Astrocyte (in vitro differentiated cells and primary cell): ENCODE measurements at regions not wholly inside any gene's neighbourhood (a gene's known extent, or its start where the extent isn't known, plus 50 kb on each side); places are given as distances from the start of the nearest gene placed in this dataset.

ENCODE experiments used
- DNase-seq: peaks from one replicate; pipeline ENCODE4 v3.0.0-alpha.2; 2010; ENCODE audit warnings: low read depth
- FAIRE-seq: peaks from 2 replicates; lab custom pipeline; 2011; peaks lifted over from hg19 to GRCh38; lab: Jason Lieb, UNC
- H2AFZ ChIP-seq: 2 replicates; pipeline ENCODE4 v1.6.0; 2012; ENCODE audit warnings: low read depth, low read length, inconsistent platforms
- H3K27ac ChIP-seq: 2 replicates; pipeline ENCODE4 v1.5.1; 2011; ENCODE audit warnings: low read depth, low read length, inconsistent platforms
- H3K27me3 ChIP-seq: 2 replicates; pipeline ENCODE4 v1.6.0; 2011; ENCODE audit warnings: low read length, inconsistent platforms; ENCODE audit not compliant: insufficient read depth
- H3K36me3 ChIP-seq: 2 replicates; pipeline ENCODE4 v1.5.1; 2011; ENCODE audit warnings: low read length, inconsistent platforms; ENCODE audit not compliant: insufficient read depth
- H3K4me1 ChIP-seq: 2 replicates; pipeline ENCODE4 v1.5.1; 2011; ENCODE audit warnings: low read length, inconsistent platforms; ENCODE audit not compliant: insufficient read depth
- H3K4me2 ChIP-seq: 2 replicates; pipeline ENCODE4 v1.6.0; 2012; ENCODE audit warnings: low read length, inconsistent platforms
- H3K4me3 ChIP-seq: 2 replicates; pipeline ENCODE4 v1.5.1; 2011; ENCODE audit warnings: low read depth, mild to moderate bottlenecking, low read length, inconsistent platforms; ENCODE audit not compliant: insufficient read depth
- H3K79me2 ChIP-seq: 2 replicates; pipeline ENCODE4 v1.6.0; 2012; ENCODE audit warnings: mild to moderate bottlenecking, low read length, inconsistent platforms; ENCODE audit not compliant: insufficient read depth
- H3K9ac ChIP-seq: 2 replicates; pipeline ENCODE4 v1.6.0; 2012; ENCODE audit warnings: mild to moderate bottlenecking, low read length, inconsistent platforms
- H3K9me3 ChIP-seq: 2 replicates; pipeline ENCODE4 v1.5.1; 2012; ENCODE audit warnings: low read depth, mild to moderate bottlenecking, low read length, inconsistent platforms; ENCODE audit not compliant: insufficient read depth
- H4K20me1 ChIP-seq: 2 replicates; pipeline ENCODE4 v1.6.0; 2012; ENCODE audit warnings: low read length, inconsistent platforms; ENCODE audit not compliant: insufficient read depth
- H3K27ac Mint-ChIP-seq: one replicate; pipeline ENCODE4 v1.8.0; 2021; ENCODE audit warnings: mild to moderate bottlenecking, mixed read lengths; ENCODE audit not compliant: unreplicated experiment
- H3K27me3 Mint-ChIP-seq: one replicate; pipeline ENCODE4 v1.8.0; 2021; ENCODE audit warnings: low read depth, mixed read lengths; ENCODE audit not compliant: unreplicated experiment
- H3K36me3 Mint-ChIP-seq: one replicate; pipeline ENCODE4 v1.8.0; 2021; ENCODE audit warnings: low read depth, mixed read lengths; ENCODE audit not compliant: unreplicated experiment
- H3K4me1 Mint-ChIP-seq: one replicate; pipeline ENCODE4 v1.8.0; 2021; ENCODE audit warnings: low read depth, mixed read lengths; ENCODE audit not compliant: unreplicated experiment
- H3K4me3 Mint-ChIP-seq: one replicate; pipeline ENCODE4 v1.8.0; 2021; ENCODE audit warnings: mild to moderate bottlenecking, moderate library complexity, mixed read lengths; ENCODE audit not compliant: unreplicated experiment
- H3K9me3 Mint-ChIP-seq: one replicate; pipeline ENCODE4 v1.8.0; 2021; ENCODE audit warnings: mild to moderate bottlenecking, mixed read lengths; ENCODE audit not compliant: unreplicated experiment
- CTCF ChIP-seq: IDR thresholded peaks from 2 replicates; pipeline ENCODE4 v1.5.1; 2011; ENCODE audit warnings: low read depth, mild to moderate bottlenecking, inconsistent platforms, low read length, moderate library complexity; ENCODE audit not compliant: insufficient read depth
- EZH2 ChIP-seq: IDR thresholded peaks from 2 replicates; pipeline ENCODE4 v1.6.1; 2012; ENCODE audit warnings: mild to moderate bottlenecking, low read length, inconsistent platforms; ENCODE audit not compliant: insufficient read depth

GRCh38 chr9:96045811-96046210 lies 170.3 kb downstream of the ERCC6L2 start:
- H3K27ac Mint-ChIP-seq: no peak overlapping the region
- peaks cover 38% of the 10 kb centered on the region for H3K27me3 Mint-ChIP-seq
- H3K36me3 Mint-ChIP-seq: no peaks in the 10 kb centered on the region
- Histone ChIP-seq H3K36me3 (no peaks in the 10 kb centered on the region), H4K20me1 (no peaks in the 10 kb centered on the region), H3K27me3 (peaks cover 24% of the 10 kb centered on the region), H3K9ac (no peak overlapping the region), H3K4me2 (no peak overlapping the region), H3K4me1 (peaks cover 3% of the 10 kb centered on the region), H3K27ac (no peak overlapping the region), H3K79me2 (no peaks in the 10 kb centered on the region), H3K4me3 (no peak overlapping the region), H3K9me3 (no peaks in the 10 kb centered on the region), H2AFZ (no peak overlapping the region)
- no peak for FAIRE-seq
- H3K9me3 Mint-ChIP-seq: peaks cover 3% of the 10 kb centered on the region
- peaks cover 19% of the 10 kb centered on the region for H3K4me1 Mint-ChIP-seq
- DNase-seq: no peak
- no peak overlapping the region for H3K4me3 Mint-ChIP-seq
- TF ChIP-seq EZH2: no peak
- no peak for TF ChIP-seq CTCF

DNA sequence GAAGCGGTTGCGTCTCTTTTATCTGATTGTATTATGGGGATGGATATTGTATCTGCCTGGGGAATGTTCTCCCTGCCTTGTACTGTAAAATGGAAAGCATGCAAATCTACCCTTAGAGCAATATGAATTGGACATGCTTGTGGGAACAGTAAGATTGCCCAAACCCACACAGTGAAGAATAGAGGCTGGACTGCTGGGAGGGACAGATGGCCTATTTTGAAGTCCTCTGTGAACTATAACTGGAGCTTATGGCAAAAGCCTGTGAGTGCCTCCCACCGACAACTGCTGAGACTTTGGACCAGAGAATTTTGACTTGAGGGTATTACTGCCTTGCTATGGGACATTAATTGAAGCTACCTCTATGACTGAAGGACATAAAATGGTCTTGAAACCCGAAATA lies 168.9 kb downstream of the ERCC6L2 start:
- Histone ChIP-seq H4K20me1 (no peaks in the 10 kb centered on the region), H2AFZ (no peak overlapping the region), H3K9me3 (no peaks in the 10 kb centered on the region), H3K36me3 (no peaks in the 10 kb centered on the region), H3K27me3 (peaks cover 24% of the 10 kb centered on the region), H3K27ac (no peak overlapping the region), H3K79me2 (no peaks in the 10 kb centered on the region), H3K9ac (no peak overlapping the region), H3K4me1 (peaks cover 3% of the 10 kb centered on the region), H3K4me2 (no peak overlapping the region), H3K4me3 (no peak overlapping the region)
- Mint-ChIP-seq H3K36me3 (no peaks in the 10 kb centered on the region), H3K4me3 (no peak overlapping the region), H3K9me3 (peaks cover 7% of the 10 kb centered on the region), H3K4me1 (peaks cover 16% of the 10 kb centered on the region), H3K27me3 (peaks cover 38% of the 10 kb centered on the region), H3K27ac (no peak overlapping the region)
- no peak for DNase-seq
- FAIRE-seq: no peak
- TF ChIP-seq EZH2 (no peak), CTCF (no peak)

DNA sequence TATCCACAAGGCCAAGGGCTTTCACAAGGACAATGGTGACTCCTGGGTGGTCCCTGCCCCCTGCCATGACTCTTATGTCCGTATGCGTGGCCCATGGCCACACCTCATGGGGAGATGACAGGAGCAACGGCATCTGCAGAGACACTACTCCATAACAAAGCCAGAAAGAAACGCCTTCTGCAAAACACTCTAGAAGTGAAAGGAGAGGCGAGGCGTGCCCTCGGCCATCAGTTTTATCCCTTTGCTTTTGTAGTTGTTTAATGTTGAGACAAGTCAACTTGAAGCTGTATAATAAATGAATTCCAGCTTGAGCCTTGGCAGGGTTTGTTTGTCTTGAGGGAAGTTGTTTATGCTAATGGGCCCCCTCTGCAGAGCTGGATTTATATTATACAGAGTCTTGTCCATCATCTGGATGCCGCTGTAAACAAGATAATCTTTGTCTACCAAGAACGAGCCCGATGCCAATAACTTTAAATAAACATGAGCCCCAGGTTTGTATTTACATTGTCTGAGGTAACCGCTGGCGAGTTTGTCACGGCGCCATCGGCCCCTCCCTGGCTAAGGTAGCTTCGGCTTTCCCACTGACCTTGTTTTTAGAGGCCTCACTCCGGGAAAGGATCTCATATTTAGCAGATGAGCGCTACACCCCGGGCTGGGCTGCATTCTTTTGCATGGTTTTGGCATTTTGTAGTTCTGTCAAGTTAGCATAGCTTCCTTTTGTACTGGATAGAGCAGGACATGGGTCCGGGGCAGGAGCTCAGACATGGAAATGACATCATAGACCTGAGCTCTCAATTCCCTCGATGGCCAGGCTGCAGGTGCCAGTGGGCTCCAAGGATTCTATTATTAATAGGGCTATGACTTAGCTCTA lies 165.3 kb downstream of the ERCC6L2 start:
- H3K27ac ChIP-seq: no peak overlapping the region
- H3K4me2 ChIP-seq: no peak overlapping the region
- no peaks in the 10 kb centered on the region for H3K79me2 ChIP-seq
- peaks cover 33% of the 10 kb centered on the region for H3K27me3 Mint-ChIP-seq
- no peak for FAIRE-seq
- H3K4me1 Mint-ChIP-seq: peaks cover 4% of the 10 kb centered on the region
- H3K9me3 Mint-ChIP-seq: peaks cover 31% of the 10 kb centered on the region
- no peak for DNase-seq
- no peak overlapping the region for H3K9ac ChIP-seq
- H3K4me3 ChIP-seq: no peak overlapping the region
- H3K4me1 ChIP-seq: no peaks in the 10 kb centered on the region
- TF ChIP-seq CTCF (no peak), EZH2 (no peak)
- H2AFZ ChIP-seq: no peak overlapping the region
- H4K20me1 ChIP-seq: no peaks in the 10 kb centered on the region
- no peak overlapping the region for H3K4me3 Mint-ChIP-seq
- H3K36me3 Mint-ChIP-seq: peaks cover 5% of the 10 kb centered on the region
- no peak overlapping the region for H3K27ac Mint-ChIP-seq
- no peaks in the 10 kb centered on the region for H3K36me3 ChIP-seq
- peaks cover 8% of the 10 kb centered on the region for H3K27me3 ChIP-seq
- peaks cover 6% of the 10 kb centered on the region for H3K9me3 ChIP-seq
